Natural killer cell (primary cell): ENCODE measurements at regions not wholly inside any gene's neighbourhood (a gene's known extent, or its start where the extent isn't known, plus 50 kb on each side); places are given as distances from the start of the nearest gene placed in this dataset.

Experiments used
- ATAC-seq, 3 donors: fragments of 150-1000 bp in 2 of 3; fragments of 200-7000 bp in 1 of 3; cut with Tn5 transposase; 1 replicate in 1 of 3; 2 replicates in 2 of 3; pipeline ENCODE4 v1.10.0; 2021; ENCODE audit warnings: mild to moderate bottlenecking in 2 of 3, moderate library complexity in 2 of 3
- DNase-seq, 2 donors: peaks; one replicate each; pipeline versions ENCODE4 v3.0.0 to v3.0.0-alpha.2; 2013 to 2021; ENCODE audit warnings: mixed read lengths in 1 of 2
- H3K27ac ChIP-seq: one replicate; pipeline ENCODE4 v1.5.1; 2013; ENCODE audit warnings: mild to moderate bottlenecking, low read length
- H3K27me3 ChIP-seq: one replicate; pipeline ENCODE4 v1.6.1; 2013; ENCODE audit warnings: low read length; ENCODE audit not compliant: control insufficient read depth, insufficient read depth
- H3K36me3 ChIP-seq: one replicate; pipeline ENCODE4 v1.6.1; 2013; ENCODE audit warnings: low read length; ENCODE audit not compliant: control insufficient read depth, insufficient read depth
- H3K4me1 ChIP-seq: one replicate; pipeline ENCODE4 v1.6.1; 2013; ENCODE audit warnings: low read length; ENCODE audit not compliant: control insufficient read depth, insufficient read depth
- H3K4me3 ChIP-seq: one replicate; pipeline ENCODE4 v1.5.1; 2013; ENCODE audit warnings: low read length
- H3K9me3 ChIP-seq: one replicate; pipeline ENCODE4 v1.6.1; 2013; ENCODE audit warnings: low read length; ENCODE audit not compliant: control insufficient read depth, insufficient read depth
- H3K27ac Mint-ChIP-seq, 2 donors: one replicate each; pipeline ENCODE4 v1.8.0; 2022; ENCODE audit warnings: mild to moderate bottlenecking in 2 of 2, mixed read lengths in 2 of 2, moderate library complexity in 1 of 2
- H3K27me3 Mint-ChIP-seq, 2 donors: one replicate each; pipeline ENCODE4 v1.8.0; 2022; ENCODE audit warnings: low read depth in 2 of 2, mixed read lengths in 2 of 2
- H3K36me3 Mint-ChIP-seq: one replicate; pipeline ENCODE4 v1.8.0; 2022; ENCODE audit warnings: mixed read lengths
- H3K4me1 Mint-ChIP-seq, 2 donors: one replicate each; pipeline ENCODE4 v1.8.0; 2022; ENCODE audit warnings: mixed read lengths in 2 of 2
- H3K4me3 Mint-ChIP-seq: one replicate; pipeline ENCODE4 v1.8.0; 2022; ENCODE audit warnings: mild to moderate bottlenecking, moderate library complexity, mixed read lengths
- H3K9me3 Mint-ChIP-seq, 2 donors: one replicate each; pipeline ENCODE4 v1.8.0; 2022; ENCODE audit warnings: mixed read lengths in 2 of 2
- CTCF ChIP-seq: fragments of 200-600 bp; IDR thresholded peaks from one replicate; pipeline ENCODE4 v1.8.0; 2022; ENCODE audit warnings: antibody characterized with exemption
- WGBS: methylation state at CpG from one replicate; pipeline ENCODE4 v1.1.7; 2013; ENCODE audit warnings: missing lambda C conversion rate; ENCODE audit not compliant: insufficient coverage; 5-methylcytosine and 5-hydroxymethylcytosine counted together
- intact Hi-C: fragments of 100-400 bp; cut with micrococcal nuclease; formaldehyde crosslinking; loops from one replicate; pipeline ENCODE4 v1.14.2; 2022

GRCh38 chr2:128573531-128573930 is 254.9 kb upstream of the HS6ST1 start:
- Histone ChIP-seq H3K4me3 (no peak overlapping the region), H3K27me3 (no peaks in the 10 kb centered on the region), H3K36me3 (no peaks in the 10 kb centered on the region), H3K27ac (no peak overlapping the region), H3K9me3 (no peaks in the 10 kb centered on the region), H3K4me1 (no peaks in the 10 kb centered on the region)
- Mint-ChIP-seq H3K27me3 (peaks cover 7 to 14% of the 10 kb centered on the region in 2 donors), H3K36me3 (no peaks in the 10 kb centered on the region), H3K27ac (no peak overlapping the region), H3K9me3 (no peaks in the 10 kb centered on the region), H3K4me3 (no peak overlapping the region), H3K4me1 (no peaks in the 10 kb centered on the region)
- 82% methylated on average over 3 of the region's 4 CpGs for WGBS
- TF ChIP-seq CTCF: no peak
- no peak for ATAC-seq
- DNase-seq: no peak
- intact Hi-C loops: no loop called here

GRCh38 chr2:128577141-128577930 is 258.7 kb upstream of the HS6ST1 start:
- H3K36me3 Mint-ChIP-seq: no peaks in the 10 kb centered on the region
- H3K9me3 Mint-ChIP-seq: no peaks in the 10 kb centered on the region
- no peak for TF ChIP-seq CTCF
- H3K27me3 ChIP-seq: no peaks in the 10 kb centered on the region
- no peak overlapping the region for H3K27ac Mint-ChIP-seq
- H3K4me3 ChIP-seq: no peak overlapping the region
- no peaks in the 10 kb centered on the region for H3K36me3 ChIP-seq
- 90% methylated on average over 4 of the region's 7 CpGs for WGBS
- H3K27ac ChIP-seq: no peak overlapping the region
- H3K4me1 Mint-ChIP-seq: no peaks in the 10 kb centered on the region
- ATAC-seq: no peak
- no peak for DNase-seq
- H3K27me3 Mint-ChIP-seq: peaks cover 7 to 14% of the 10 kb centered on the region in 2 donors
- H3K4me1 ChIP-seq: no peaks in the 10 kb centered on the region
- no peaks in the 10 kb centered on the region for H3K9me3 ChIP-seq
- intact Hi-C loops: no loop called here
- H3K4me3 Mint-ChIP-seq: no peak overlapping the region

- WGBS: 70% methylated on average over 10 of the region's 10 CpGs
- ATAC-seq: peak in 1 of 3 donors; percentile 22
Observed at GRCh38 chr2:128578406-128579390, 260.0 kb upstream of the HS6ST1 start.

More at GRCh38 chr2:128578406-128579390, 260.0 kb upstream of the HS6ST1 start:
- H3K4me3 ChIP-seq: no peak overlapping the region
- no peak overlapping the region for H3K27ac ChIP-seq
- no peaks in the 10 kb centered on the region for H3K9me3 ChIP-seq
- Mint-ChIP-seq H3K4me1 (no peaks in the 10 kb centered on the region), H3K4me3 (no peak overlapping the region), H3K36me3 (no peaks in the 10 kb centered on the region), H3K27ac (no peak overlapping the region), H3K9me3 (no peaks in the 10 kb centered on the region), H3K27me3 (peaks cover under 1 to 2% of the 10 kb centered on the region in 2 donors)
- intact Hi-C loops: no loop called here
- H3K4me1 ChIP-seq: no peaks in the 10 kb centered on the region
- no peak for DNase-seq
- no peaks in the 10 kb centered on the region for H3K27me3 ChIP-seq
- H3K36me3 ChIP-seq: no peaks in the 10 kb centered on the region
- no peak for TF ChIP-seq CTCF
